ENCODE measurements at regions not wholly inside any gene's neighbourhood (a gene's known extent, or its start where the extent isn't known, plus 50 kb on each side); places are given as distances from the start of the nearest gene placed in this dataset.

DNA sequence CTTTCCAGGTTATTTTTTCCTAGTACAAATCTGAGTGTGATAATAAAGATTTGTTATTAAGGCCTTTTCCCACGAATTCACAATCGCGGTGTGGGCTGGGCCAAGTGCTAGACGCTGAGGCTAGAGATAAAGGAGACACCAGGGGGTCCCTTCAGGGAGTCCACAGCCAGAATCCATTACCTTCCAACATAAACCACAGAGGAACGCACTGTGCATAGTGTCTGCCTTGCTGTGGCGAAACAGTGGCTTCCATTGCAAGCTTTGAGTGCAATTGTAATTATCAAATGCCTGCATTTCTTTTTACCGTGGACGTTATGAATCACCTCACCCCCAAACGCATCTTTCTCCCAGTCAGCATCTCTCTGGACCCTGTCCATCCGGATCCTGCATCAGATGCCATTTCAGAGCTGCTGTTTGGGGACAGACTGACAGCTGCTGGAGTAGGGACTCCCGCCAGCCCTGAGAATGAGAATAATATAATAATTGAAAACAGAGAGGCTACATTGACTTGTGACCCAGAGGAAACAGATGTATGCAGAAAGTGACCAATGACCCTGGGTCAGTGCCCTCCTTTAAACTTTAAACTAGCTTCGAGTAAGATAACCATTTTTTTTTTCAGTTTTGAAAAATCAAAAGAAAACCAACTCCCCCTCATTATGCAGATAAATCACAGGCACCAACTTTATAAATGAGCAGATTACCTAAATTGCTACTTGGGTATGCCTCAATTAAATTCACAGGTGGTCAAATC is 456.2 kb upstream of the NRP1 start:
- TF ChIP-seq EZH2 (IDR thresholded peaks at IDR 0.05; ENCODE audit: insufficient read depth, poor library complexity, severe bottlenecking) (no peak), EZH2phosphoT487 (IDR thresholded peaks at IDR 0.05; ENCODE audit: insufficient read depth, low read depth) (no peak)
